GM23338 (cell line): ENCODE measurements at regions not wholly inside any gene's neighbourhood (a gene's known extent, or its start where the extent isn't known, plus 50 kb on each side); places are given as distances from the start of the nearest gene placed in this dataset.
"Not testable (repeated sequence)": the region's sequence is repeated elsewhere in the genome, so short reads cannot be mapped to it uniquely, and the experiment has no call there.

Source experiments
- ATAC-seq: fragments of 200-7000 bp; cut with Tn5 transposase; 3 replicates; pipeline ENCODE4 v1.9.1; 2020
- DNase-seq: peaks from one replicate; pipeline ENCODE4 v3.0.0-alpha.2; 2015; ENCODE audit warnings: low spot score
- H2AFZ ChIP-seq: fragments of 200-600 bp; sonication (generic); 2 replicates; pipeline ENCODE4 v1.8.0; 2016; ENCODE audit warnings: antibody characterized with exemption, mild to moderate bottlenecking, moderate library complexity
- H3F3A ChIP-seq: fragments of 200-600 bp; sonication (generic); replicated peaks from 2 replicates; pipeline ENCODE4 v1.8.0; 2017; ENCODE audit warnings: antibody characterized with exemption, mixed run types, low read depth
- H3K27ac ChIP-seq: fragments of 200-600 bp; sonication (generic); 2 replicates; pipeline ENCODE4 v1.6.1; 2016; ENCODE audit warnings: low read depth
- H3K27me3 ChIP-seq: fragments of 200-600 bp; sonication (generic); 2 replicates; pipeline ENCODE4 v1.8.0; 2016; ENCODE audit warnings: mild to moderate bottlenecking, mixed run types, moderate library complexity; ENCODE audit not compliant: insufficient read depth
- H3K36me3 ChIP-seq: fragments of 200-600 bp; sonication (generic); 2 replicates; pipeline ENCODE4 v1.8.0; 2016; ENCODE audit warnings: mild to moderate bottlenecking; ENCODE audit not compliant: insufficient read depth
- H3K4me1 ChIP-seq: fragments of 200-600 bp; sonication (generic); 2 replicates; pipeline ENCODE4 v1.8.0; 2016; ENCODE audit warnings: mild to moderate bottlenecking, moderate library complexity; ENCODE audit not compliant: insufficient read depth
- H3K4me2 ChIP-seq: fragments of 200-600 bp; sonication (generic); 2 replicates; pipeline ENCODE4 v1.7.1; 2017; ENCODE audit warnings: mixed run types
- H3K4me3 ChIP-seq: fragments of 200-600 bp; sonication (generic); 2 replicates; pipeline ENCODE4 v1.6.1; 2016; ENCODE audit warnings: mixed run types
- H3K79me2 ChIP-seq: fragments of 200-600 bp; sonication (generic); replicated peaks from 2 replicates; pipeline ENCODE4 v1.8.0; 2017; ENCODE audit warnings: mild to moderate bottlenecking; ENCODE audit not compliant: insufficient read depth
- H3K9me2 ChIP-seq: fragments of 200-600 bp; sonication (generic); 2 replicates; pipeline ENCODE4 v1.8.0; 2017; ENCODE audit not compliant: insufficient read depth
- H4K20me1 ChIP-seq: fragments of 200-600 bp; sonication (generic); replicated peaks from 2 replicates; pipeline ENCODE4 v1.8.0; 2017; ENCODE audit warnings: mild to moderate bottlenecking; ENCODE audit not compliant: insufficient read depth
- H3K27ac Mint-ChIP-seq: 2 replicates; pipeline ENCODE4 v1.8.0; 2020; ENCODE audit warnings: inconsistent platforms, mild to moderate bottlenecking, moderate library complexity, mixed read lengths
- H3K27me3 Mint-ChIP-seq: 3 replicates; pipeline ENCODE4 v1.8.0; 2022; ENCODE audit warnings: low read depth, mild to moderate bottlenecking, moderate library complexity, mixed read lengths, inconsistent platforms; ENCODE audit not compliant: insufficient read depth, poor library complexity
- H3K36me3 Mint-ChIP-seq: 3 replicates; pipeline ENCODE4 v1.8.0; 2021; ENCODE audit warnings: low read depth, mild to moderate bottlenecking, inconsistent platforms, moderate library complexity, mixed read lengths
- H3K4me1 Mint-ChIP-seq: 3 replicates; pipeline ENCODE4 v1.8.0; 2020; ENCODE audit warnings: mild to moderate bottlenecking, inconsistent platforms, mixed read lengths
- H3K4me3 Mint-ChIP-seq: 3 replicates; pipeline ENCODE4 v1.8.0; 2021; ENCODE audit warnings: moderate library complexity, mild to moderate bottlenecking, inconsistent platforms, mixed read lengths
- H3K9me3 Mint-ChIP-seq: 3 replicates; pipeline ENCODE4 v1.8.0; 2020; ENCODE audit warnings: moderate library complexity, mild to moderate bottlenecking, inconsistent platforms, mixed read lengths

DNA sequence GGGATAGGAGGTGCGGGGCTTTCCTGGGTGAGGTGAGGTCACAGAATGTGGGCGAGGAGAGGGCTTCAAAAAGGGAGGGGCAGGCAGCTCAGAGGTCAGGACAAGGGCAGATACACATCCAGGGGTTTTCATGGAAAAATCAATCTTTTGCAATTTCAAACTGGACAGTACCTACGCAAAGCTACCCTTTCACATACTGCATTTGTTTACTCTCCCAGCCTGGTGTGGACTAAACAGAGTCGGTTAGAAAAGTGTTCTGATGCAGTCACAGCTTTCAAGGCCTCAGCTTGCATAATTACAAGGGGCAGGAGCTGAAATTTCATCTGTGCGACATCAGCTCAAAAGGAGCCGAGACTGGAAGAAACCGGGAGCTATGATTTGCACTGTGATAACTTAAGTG, 309.9 kb upstream of the SOX1 start:
- H3K9me3 Mint-ChIP-seq, H3K27me3 Mint-ChIP-seq, H3K4me2 ChIP-seq, H3K4me1 Mint-ChIP-seq, H2AFZ ChIP-seq, H3K36me3 Mint-ChIP-seq, ATAC-seq, H3K79me2 ChIP-seq, H3K27me3 ChIP-seq, H3K36me3 ChIP-seq, H3K27ac Mint-ChIP-seq, H3K9me2 ChIP-seq, H4K20me1 ChIP-seq, H3K4me1 ChIP-seq, H3K4me3 Mint-ChIP-seq, H3F3A ChIP-seq, H3K27ac ChIP-seq, DNase-seq, H3K4me3 ChIP-seq: not testable (repeated sequence)

DNA sequence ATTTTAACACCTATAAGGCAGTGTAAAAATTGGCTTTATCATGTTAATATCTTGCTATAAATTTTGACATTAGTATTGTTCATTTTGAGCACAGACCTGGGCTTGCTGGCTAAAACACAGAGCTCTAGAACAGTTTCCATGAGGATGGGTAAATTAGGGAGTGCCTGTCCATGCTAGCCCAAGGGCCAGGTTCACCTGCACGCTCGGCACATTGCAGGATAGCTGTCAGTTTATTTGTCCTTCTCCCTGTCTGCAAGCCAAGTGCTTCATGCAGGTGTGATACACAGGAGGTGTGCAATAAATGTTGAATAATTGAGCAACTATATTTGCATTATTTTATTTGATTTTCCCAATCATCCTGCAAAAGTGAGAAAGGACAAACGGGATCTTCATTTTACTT, 309.3 kb upstream of the SOX1 start:
- H3K79me2 ChIP-seq, H2AFZ ChIP-seq, ATAC-seq, H3K4me1 Mint-ChIP-seq, H3K4me3 ChIP-seq, H3F3A ChIP-seq, H3K27ac Mint-ChIP-seq, H3K36me3 ChIP-seq, H3K4me1 ChIP-seq, H3K9me3 Mint-ChIP-seq, H3K27me3 Mint-ChIP-seq, H4K20me1 ChIP-seq, H3K27ac ChIP-seq, H3K9me2 ChIP-seq, H3K27me3 ChIP-seq, H3K4me3 Mint-ChIP-seq, H3K4me2 ChIP-seq, DNase-seq, H3K36me3 Mint-ChIP-seq: not testable (repeated sequence)

DNA sequence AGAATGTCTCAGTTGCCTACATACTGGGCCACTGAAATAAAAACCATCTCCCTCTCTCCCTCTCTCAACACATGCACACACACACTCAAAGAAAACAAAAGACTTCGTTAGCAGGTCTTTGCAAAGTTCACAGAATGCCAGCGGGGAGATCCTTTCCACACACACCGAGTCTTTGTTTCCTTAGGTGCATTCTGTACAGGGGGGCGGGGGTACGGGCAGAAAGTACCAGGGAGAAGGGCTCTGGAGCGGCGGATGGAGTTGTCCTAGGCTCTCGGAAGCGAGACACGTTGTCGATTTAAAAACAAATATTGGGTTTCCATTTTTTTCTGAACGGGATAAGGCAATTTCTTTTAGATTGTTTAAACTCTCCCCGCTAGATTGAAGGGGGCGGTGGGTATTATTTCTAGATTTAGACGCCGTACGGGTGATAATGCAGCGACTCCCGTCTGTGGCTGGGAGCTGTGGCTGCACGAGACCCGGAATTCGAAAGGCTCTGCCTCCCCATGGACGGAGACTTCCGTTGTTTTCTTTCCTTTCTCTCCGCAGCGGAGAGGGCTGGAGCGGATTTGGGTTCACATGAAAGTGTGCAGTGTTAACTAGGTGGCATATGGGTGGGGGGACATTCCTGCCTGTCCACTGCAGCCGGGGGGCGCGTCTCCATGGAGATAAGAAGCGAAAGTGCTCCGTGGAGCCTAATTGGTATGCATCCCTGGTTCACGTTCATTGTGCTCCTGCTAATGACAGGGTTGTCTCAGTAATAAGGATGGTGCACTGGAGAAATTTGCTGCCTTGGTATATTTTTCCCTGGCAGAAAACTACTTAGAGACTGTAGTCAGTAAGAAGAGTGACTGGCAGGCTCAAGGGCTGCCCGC, 303.7 kb upstream of the SOX1 start:
- not testable (repeated sequence) for H3K27me3 Mint-ChIP-seq, H3F3A ChIP-seq, H2AFZ ChIP-seq, H3K9me2 ChIP-seq, H3K27ac ChIP-seq, H3K9me3 Mint-ChIP-seq, H3K36me3 ChIP-seq, H3K4me1 ChIP-seq, H3K27ac Mint-ChIP-seq, H4K20me1 ChIP-seq, H3K36me3 Mint-ChIP-seq, H3K4me1 Mint-ChIP-seq, H3K27me3 ChIP-seq, H3K4me2 ChIP-seq, H3K4me3 ChIP-seq, H3K79me2 ChIP-seq, DNase-seq, H3K4me3 Mint-ChIP-seq
- ATAC-seq = peak; percentile 44

DNA sequence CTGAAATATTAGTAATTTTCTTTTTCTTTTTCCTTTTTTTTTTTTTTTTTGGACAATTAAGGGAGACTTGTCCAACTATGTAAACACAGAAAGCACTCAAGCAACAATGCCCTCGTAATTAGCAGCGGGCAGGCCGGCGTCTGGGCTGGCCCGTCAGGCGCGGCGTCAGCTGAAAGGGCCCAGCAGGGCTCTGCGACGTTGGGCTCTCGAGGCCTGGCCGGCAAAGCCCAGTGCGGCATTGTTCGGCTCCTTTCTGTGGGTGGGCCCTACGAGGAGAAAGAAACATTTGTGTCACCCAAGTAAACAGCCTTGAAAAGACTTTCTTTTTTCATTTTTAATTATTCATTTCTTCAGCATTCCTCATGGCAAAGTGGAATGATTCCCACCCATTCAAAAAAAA, 302.4 kb upstream of the SOX1 start:
- peak; percentile 78 for ATAC-seq
- H3K4me1 ChIP-seq, H3F3A ChIP-seq, H3K36me3 Mint-ChIP-seq, H3K9me2 ChIP-seq, H3K4me2 ChIP-seq, H3K36me3 ChIP-seq, H3K27ac Mint-ChIP-seq, H4K20me1 ChIP-seq, H2AFZ ChIP-seq, DNase-seq, H3K4me3 ChIP-seq, H3K27me3 ChIP-seq, H3K9me3 Mint-ChIP-seq, H3K4me1 Mint-ChIP-seq, H3K27ac ChIP-seq, H3K27me3 Mint-ChIP-seq, H3K4me3 Mint-ChIP-seq, H3K79me2 ChIP-seq: not testable (repeated sequence)

DNA sequence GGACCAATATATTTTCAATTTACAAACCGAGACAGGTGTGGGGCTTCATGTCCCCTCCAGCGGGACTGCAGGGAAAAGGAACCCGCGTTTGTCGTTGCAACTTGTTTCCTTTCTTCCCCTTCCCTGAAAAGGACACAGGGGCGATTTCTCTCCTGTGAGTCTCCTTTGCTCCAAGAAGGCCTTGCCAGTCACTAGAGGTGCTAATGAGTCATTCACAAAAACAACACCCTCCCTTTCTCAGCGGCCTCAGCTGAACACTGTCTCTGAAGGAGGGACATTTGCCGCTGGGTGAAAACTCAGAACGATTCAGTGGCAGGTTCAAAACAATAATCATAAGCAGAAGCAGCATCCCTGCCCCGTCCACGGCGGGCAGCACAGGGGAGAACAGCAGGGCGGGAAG, 302.0 kb upstream of the SOX1 start:
- not testable (repeated sequence) for H3K27me3 ChIP-seq, H2AFZ ChIP-seq, H3K27ac Mint-ChIP-seq, H3K4me3 ChIP-seq, H3K79me2 ChIP-seq, H3F3A ChIP-seq, H3K9me3 Mint-ChIP-seq, H3K27me3 Mint-ChIP-seq, H3K4me1 ChIP-seq, H3K9me2 ChIP-seq, H3K27ac ChIP-seq, H4K20me1 ChIP-seq, H3K36me3 Mint-ChIP-seq, H3K4me2 ChIP-seq, H3K4me1 Mint-ChIP-seq, DNase-seq, H3K4me3 Mint-ChIP-seq, H3K36me3 ChIP-seq
- peak; percentile 84 for ATAC-seq

DNA sequence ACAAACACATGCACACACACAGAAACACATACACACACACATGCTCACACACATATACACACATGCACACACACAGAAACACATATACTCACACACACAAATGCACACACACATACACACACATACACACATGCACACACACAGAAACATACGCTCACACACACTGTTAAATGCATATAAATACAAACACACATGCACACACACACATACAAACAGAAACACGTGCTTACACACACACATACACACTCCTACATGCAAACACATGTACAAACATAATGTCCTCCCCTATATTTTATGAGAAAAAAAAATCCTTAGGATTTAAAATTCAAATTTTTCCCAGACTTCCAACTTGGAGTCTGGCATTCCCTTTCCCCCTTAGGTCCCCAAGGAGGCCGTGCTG, 291.2 kb upstream of the SOX1 start:
- not testable (repeated sequence) for H3K27ac Mint-ChIP-seq, H3K4me3 Mint-ChIP-seq, H3K9me2 ChIP-seq, H3K4me1 ChIP-seq, H3K27ac ChIP-seq, H3K36me3 ChIP-seq, H2AFZ ChIP-seq, H3K9me3 Mint-ChIP-seq, H3K36me3 Mint-ChIP-seq, H3K4me1 Mint-ChIP-seq, H3K27me3 ChIP-seq, H3K27me3 Mint-ChIP-seq, DNase-seq, H3F3A ChIP-seq, H3K79me2 ChIP-seq, H4K20me1 ChIP-seq, H3K4me3 ChIP-seq, H3K4me2 ChIP-seq, ATAC-seq

DNA sequence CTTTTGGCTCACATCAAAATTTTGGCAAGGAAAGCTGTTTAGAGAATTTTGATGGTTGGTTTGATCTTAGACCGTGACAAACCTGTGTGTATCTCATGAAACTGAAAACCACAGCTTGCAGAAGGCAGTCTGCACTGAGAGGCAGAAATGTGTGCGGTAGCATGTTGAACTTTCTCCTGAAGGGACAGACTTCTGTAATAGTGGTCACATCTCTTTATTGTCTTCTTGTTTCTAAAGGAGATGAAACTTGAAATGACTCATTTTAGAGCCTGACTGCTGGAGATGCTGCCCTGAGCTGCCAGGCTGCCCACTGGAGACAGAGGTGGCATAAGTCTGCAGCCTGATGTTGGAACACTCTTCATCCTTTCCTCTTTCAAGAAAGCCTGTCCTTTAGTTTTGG, 289.6 kb upstream of the SOX1 start:
- H3K4me3 ChIP-seq, ATAC-seq, H3K27ac Mint-ChIP-seq, H3K36me3 ChIP-seq, H3K27me3 Mint-ChIP-seq, H3K4me1 ChIP-seq, H3F3A ChIP-seq, H3K27ac ChIP-seq, H4K20me1 ChIP-seq, DNase-seq, H3K27me3 ChIP-seq, H3K9me3 Mint-ChIP-seq, H3K9me2 ChIP-seq, H3K79me2 ChIP-seq, H3K4me1 Mint-ChIP-seq, H3K4me3 Mint-ChIP-seq, H2AFZ ChIP-seq, H3K4me2 ChIP-seq, H3K36me3 Mint-ChIP-seq: not testable (repeated sequence)
